ENCODE measurements at regions not wholly inside any gene's neighbourhood (a gene's known extent, or its start where the extent isn't known, plus 50 kb on each side); places are given as distances from the start of the nearest gene placed in this dataset.

GRCh38 chr11:80873310-80873999 is 1432.6 kb upstream of the TENM4 start:
- Histone ChIP-seq H3K4me3 (ENCODE audit: low read depth in 1 of 2, low read length in 2 of 2) (no peak overlapping the region), H3K9me3 (ENCODE audit: control insufficient read depth in 1 of 2, low read length in 2 of 2) (no peaks in the 10 kb centered on the region), H3K27me3 (ENCODE audit: low read depth, low read length) (no peaks in the 10 kb centered on the region), H3K36me3 (ENCODE audit: control insufficient read depth in 1 of 2, insufficient read depth in 2 of 2, low read length in 2 of 2) (no peaks in the 10 kb centered on the region), H3K4me1 (ENCODE audit: control insufficient read depth in 1 of 2, insufficient read depth in 2 of 2, low read length in 2 of 2) (no peaks in the 10 kb centered on the region), H3K27ac (ENCODE audit: low read length) (no peak overlapping the region)

- no peak overlapping the region for H3K4me3 ChIP-seq (ENCODE audit: low read depth in 1 of 2, low read length in 2 of 2)
- H3K4me1 ChIP-seq (ENCODE audit: control insufficient read depth in 1 of 2, insufficient read depth in 2 of 2, low read length in 2 of 2): no peaks in the 10 kb centered on the region
- no peak overlapping the region for H3K27ac ChIP-seq (ENCODE audit: low read length)
- no peaks in the 10 kb centered on the region for H3K36me3 ChIP-seq (ENCODE audit: control insufficient read depth in 1 of 2, insufficient read depth in 2 of 2, low read length in 2 of 2)
- no peaks in the 10 kb centered on the region for H3K27me3 ChIP-seq (ENCODE audit: low read depth, low read length)
- no peaks in the 10 kb centered on the region for H3K9me3 ChIP-seq (ENCODE audit: control insufficient read depth in 1 of 2, low read length in 2 of 2)
Observed at GRCh38 chr11:80872116-80872728, 1431.4 kb upstream of the TENM4 start.

- H3K27me3 ChIP-seq (ENCODE audit: low read depth, low read length): no peaks in the 10 kb centered on the region
- H3K4me3 ChIP-seq (ENCODE audit: low read depth in 1 of 2, low read length in 2 of 2): no peak overlapping the region
- H3K36me3 ChIP-seq (ENCODE audit: control insufficient read depth in 1 of 2, insufficient read depth in 2 of 2, low read length in 2 of 2): no peaks in the 10 kb centered on the region
- no peak overlapping the region for H3K27ac ChIP-seq (ENCODE audit: low read length)
- H3K9me3 ChIP-seq (ENCODE audit: control insufficient read depth in 1 of 2, low read length in 2 of 2): no peaks in the 10 kb centered on the region
- no peaks in the 10 kb centered on the region for H3K4me1 ChIP-seq (ENCODE audit: control insufficient read depth in 1 of 2, insufficient read depth in 2 of 2, low read length in 2 of 2)
Observed at GRCh38 chr11:80868831-80869230, 1428.0 kb upstream of the TENM4 start.

- no peak overlapping the region for H3K27ac ChIP-seq (ENCODE audit: low read length)
- no peaks in the 10 kb centered on the region for H3K36me3 ChIP-seq (ENCODE audit: control insufficient read depth in 1 of 2, insufficient read depth in 2 of 2, low read length in 2 of 2)
- H3K9me3 ChIP-seq (ENCODE audit: control insufficient read depth in 1 of 2, low read length in 2 of 2): no peaks in the 10 kb centered on the region
- H3K27me3 ChIP-seq (ENCODE audit: low read depth, low read length): no peaks in the 10 kb centered on the region
- no peak overlapping the region for H3K4me3 ChIP-seq (ENCODE audit: low read depth in 1 of 2, low read length in 2 of 2)
- H3K4me1 ChIP-seq (ENCODE audit: control insufficient read depth in 1 of 2, insufficient read depth in 2 of 2, low read length in 2 of 2): no peaks in the 10 kb centered on the region
Observed at GRCh38 chr11:80862011-80862410, 1421.2 kb upstream of the TENM4 start.

- Histone ChIP-seq H3K4me3 (ENCODE audit: low read depth in 1 of 2, low read length in 2 of 2) (no peak overlapping the region), H3K4me1 (ENCODE audit: control insufficient read depth in 1 of 2, insufficient read depth in 2 of 2, low read length in 2 of 2) (no peaks in the 10 kb centered on the region), H3K9me3 (ENCODE audit: control insufficient read depth in 1 of 2, low read length in 2 of 2) (no peaks in the 10 kb centered on the region), H3K27ac (ENCODE audit: low read length) (no peak overlapping the region), H3K36me3 (ENCODE audit: control insufficient read depth in 1 of 2, insufficient read depth in 2 of 2, low read length in 2 of 2) (no peaks in the 10 kb centered on the region), H3K27me3 (ENCODE audit: low read depth, low read length) (no peaks in the 10 kb centered on the region)
Observed at GRCh38 chr11:80861193-80861592, 1420.4 kb upstream of the TENM4 start.

- Histone ChIP-seq H3K27ac (ENCODE audit: low read length) (no peak overlapping the region), H3K36me3 (ENCODE audit: control insufficient read depth in 1 of 2, insufficient read depth in 2 of 2, low read length in 2 of 2) (no peaks in the 10 kb centered on the region), H3K27me3 (ENCODE audit: low read depth, low read length) (no peaks in the 10 kb centered on the region), H3K4me3 (ENCODE audit: low read depth in 1 of 2, low read length in 2 of 2) (no peak overlapping the region), H3K9me3 (ENCODE audit: control insufficient read depth in 1 of 2, low read length in 2 of 2) (no peaks in the 10 kb centered on the region), H3K4me1 (ENCODE audit: control insufficient read depth in 1 of 2, insufficient read depth in 2 of 2, low read length in 2 of 2) (no peaks in the 10 kb centered on the region)
Observed at GRCh38 chr11:80860632-80861031, 1419.8 kb upstream of the TENM4 start.

GRCh38 chr11:80856066-80856465 is 1415.2 kb upstream of the TENM4 start:
- no peaks in the 10 kb centered on the region for H3K27me3 ChIP-seq (ENCODE audit: low read depth, low read length)
- H3K36me3 ChIP-seq (ENCODE audit: control insufficient read depth in 1 of 2, insufficient read depth in 2 of 2, low read length in 2 of 2): no peaks in the 10 kb centered on the region
- H3K9me3 ChIP-seq (ENCODE audit: control insufficient read depth in 1 of 2, low read length in 2 of 2): no peaks in the 10 kb centered on the region
- no peak overlapping the region for H3K4me3 ChIP-seq (ENCODE audit: low read depth in 1 of 2, low read length in 2 of 2)
- no peaks in the 10 kb centered on the region for H3K4me1 ChIP-seq (ENCODE audit: control insufficient read depth in 1 of 2, insufficient read depth in 2 of 2, low read length in 2 of 2)
- H3K27ac ChIP-seq (ENCODE audit: low read length): no peak overlapping the region

GRCh38 chr11:80855426-80855825 is 1414.6 kb upstream of the TENM4 start:
- Histone ChIP-seq H3K4me1 (ENCODE audit: control insufficient read depth in 1 of 2, insufficient read depth in 2 of 2, low read length in 2 of 2) (no peaks in the 10 kb centered on the region), H3K36me3 (ENCODE audit: control insufficient read depth in 1 of 2, insufficient read depth in 2 of 2, low read length in 2 of 2) (no peaks in the 10 kb centered on the region), H3K27ac (ENCODE audit: low read length) (no peak overlapping the region), H3K27me3 (ENCODE audit: low read depth, low read length) (no peaks in the 10 kb centered on the region), H3K4me3 (ENCODE audit: low read depth in 1 of 2, low read length in 2 of 2) (no peak overlapping the region), H3K9me3 (ENCODE audit: control insufficient read depth in 1 of 2, low read length in 2 of 2) (no peaks in the 10 kb centered on the region)

GRCh38 chr11:80849253-80849652 is 1408.4 kb upstream of the TENM4 start:
- Histone ChIP-seq H3K27me3 (ENCODE audit: low read depth, low read length) (no peaks in the 10 kb centered on the region), H3K27ac (ENCODE audit: low read length) (no peak overlapping the region), H3K4me3 (ENCODE audit: low read depth in 1 of 2, low read length in 2 of 2) (no peak overlapping the region), H3K4me1 (ENCODE audit: control insufficient read depth in 1 of 2, insufficient read depth in 2 of 2, low read length in 2 of 2) (no peaks in the 10 kb centered on the region), H3K9me3 (ENCODE audit: control insufficient read depth in 1 of 2, low read length in 2 of 2) (no peaks in the 10 kb centered on the region), H3K36me3 (ENCODE audit: control insufficient read depth in 1 of 2, insufficient read depth in 2 of 2, low read length in 2 of 2) (no peaks in the 10 kb centered on the region)

GRCh38 chr11:80846979-80847378 is 1406.1 kb upstream of the TENM4 start:
- Histone ChIP-seq H3K27ac (ENCODE audit: low read length) (no peak overlapping the region), H3K36me3 (ENCODE audit: control insufficient read depth in 1 of 2, insufficient read depth in 2 of 2, low read length in 2 of 2) (no peaks in the 10 kb centered on the region), H3K4me3 (ENCODE audit: low read depth in 1 of 2, low read length in 2 of 2) (no peak overlapping the region)

GRCh38 chr11:80846442-80846841 is 1405.6 kb upstream of the TENM4 start:
- Histone ChIP-seq H3K27me3 (ENCODE audit: low read depth, low read length) (no peaks in the 10 kb centered on the region), H3K4me3 (ENCODE audit: low read depth in 1 of 2, low read length in 2 of 2) (no peak overlapping the region), H3K4me1 (ENCODE audit: control insufficient read depth in 1 of 2, insufficient read depth in 2 of 2, low read length in 2 of 2) (no peaks in the 10 kb centered on the region), H3K9me3 (ENCODE audit: control insufficient read depth in 1 of 2, low read length in 2 of 2) (no peaks in the 10 kb centered on the region), H3K36me3 (ENCODE audit: control insufficient read depth in 1 of 2, insufficient read depth in 2 of 2, low read length in 2 of 2) (no peaks in the 10 kb centered on the region), H3K27ac (ENCODE audit: low read length) (no peak overlapping the region)

More at GRCh38 chr11:80846979-80847378, 1406.1 kb upstream of the TENM4 start:
- Histone ChIP-seq H3K4me1 (ENCODE audit: control insufficient read depth in 1 of 2, insufficient read depth in 2 of 2, low read length in 2 of 2) (no peaks in the 10 kb centered on the region), H3K9me3 (ENCODE audit: control insufficient read depth in 1 of 2, low read length in 2 of 2) (no peaks in the 10 kb centered on the region), H3K27me3 (ENCODE audit: low read depth, low read length) (no peaks in the 10 kb centered on the region)

All from muscle layer of duodenum (tissue), 2 donors.